Fibroblast of pulmonary artery (primary cell): ENCODE measurements at regions not wholly inside any gene's neighbourhood (a gene's known extent, or its start where the extent isn't known, plus 50 kb on each side); places are given as distances from the start of the nearest gene placed in this dataset.

ENCODE experiments used
- DNase-seq: peaks from one replicate; pipeline ENCODE4 v3.0.0-alpha.2; 2010; ENCODE audit warnings: low read depth
- H3K4me3 ChIP-seq: replicated peaks from 2 replicates; pipeline ENCODE4 v1.5.1; 2011; ENCODE audit warnings: low read depth, mild to moderate bottlenecking, control low read depth, low read length, moderate library complexity
- TF ChIP-seq, protein P1 (sequence below): IDR thresholded peaks from 2 replicates; pipeline ENCODE4 v1.5.1; 2011; ENCODE audit warnings: mild to moderate bottlenecking, control low read depth, low read length, inconsistent platforms; ENCODE audit errors: missing control alignments

DNA sequence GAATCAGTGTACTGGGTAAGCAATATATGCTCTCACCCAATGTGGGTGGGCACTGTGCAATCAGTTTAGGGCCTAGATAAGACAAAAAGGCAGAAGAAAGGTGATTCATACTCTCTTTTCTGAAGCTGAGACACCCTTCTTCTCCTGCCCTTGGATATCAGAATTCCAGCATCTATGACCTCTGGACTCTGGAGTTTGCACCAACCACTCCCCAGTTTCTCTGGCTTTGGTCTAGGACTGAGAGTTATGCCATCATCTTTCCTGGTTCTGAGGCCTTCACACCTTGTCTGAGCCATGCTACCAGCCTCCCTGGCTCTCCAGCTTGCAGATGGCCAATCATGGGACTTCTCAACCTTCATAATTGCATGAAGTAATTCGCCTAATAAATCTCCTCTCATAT, 724.6 kb upstream of the TYRP1 start:
- TF ChIP-seq, protein P1, sequence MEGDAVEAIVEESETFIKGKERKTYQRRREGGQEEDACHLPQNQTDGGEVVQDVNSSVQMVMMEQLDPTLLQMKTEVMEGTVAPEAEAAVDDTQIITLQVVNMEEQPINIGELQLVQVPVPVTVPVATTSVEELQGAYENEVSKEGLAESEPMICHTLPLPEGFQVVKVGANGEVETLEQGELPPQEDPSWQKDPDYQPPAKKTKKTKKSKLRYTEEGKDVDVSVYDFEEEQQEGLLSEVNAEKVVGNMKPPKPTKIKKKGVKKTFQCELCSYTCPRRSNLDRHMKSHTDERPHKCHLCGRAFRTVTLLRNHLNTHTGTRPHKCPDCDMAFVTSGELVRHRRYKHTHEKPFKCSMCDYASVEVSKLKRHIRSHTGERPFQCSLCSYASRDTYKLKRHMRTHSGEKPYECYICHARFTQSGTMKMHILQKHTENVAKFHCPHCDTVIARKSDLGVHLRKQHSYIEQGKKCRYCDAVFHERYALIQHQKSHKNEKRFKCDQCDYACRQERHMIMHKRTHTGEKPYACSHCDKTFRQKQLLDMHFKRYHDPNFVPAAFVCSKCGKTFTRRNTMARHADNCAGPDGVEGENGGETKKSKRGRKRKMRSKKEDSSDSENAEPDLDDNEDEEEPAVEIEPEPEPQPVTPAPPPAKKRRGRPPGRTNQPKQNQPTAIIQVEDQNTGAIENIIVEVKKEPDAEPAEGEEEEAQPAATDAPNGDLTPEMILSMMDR: no peak
- no peak overlapping the region for H3K4me3 ChIP-seq
- no peak for DNase-seq

DNA sequence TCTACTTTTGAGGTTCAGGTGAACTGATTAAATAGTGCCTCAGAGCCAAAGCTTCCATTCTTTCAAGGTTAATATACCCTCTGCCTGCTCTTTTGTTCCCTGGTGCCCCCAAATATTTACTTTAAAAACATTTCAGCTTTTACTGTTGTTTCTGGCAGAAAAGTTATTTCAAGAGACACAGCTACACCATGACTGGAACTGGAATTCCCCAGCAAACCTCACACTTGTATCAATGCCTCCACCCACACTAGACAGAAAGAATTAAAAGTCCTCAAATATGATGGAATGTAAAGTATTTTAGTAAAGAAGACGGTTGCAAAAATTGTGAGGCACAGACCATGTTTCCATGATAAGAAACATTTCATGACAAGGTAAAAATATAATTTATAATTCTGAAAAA, 720.2 kb upstream of the TYRP1 start:
- peak; percentile 23 for DNase-seq
- no peak overlapping the region for H3K4me3 ChIP-seq
- TF ChIP-seq, protein P1: no peak

- TF ChIP-seq, protein P1: no peak
- DNase-seq: no peak
- no peak overlapping the region for H3K4me3 ChIP-seq
Observed at GRCh38 chr9:11973511-11973910, 719.7 kb upstream of the TYRP1 start.

GRCh38 chr9:11992866-11993265, 700.3 kb upstream of the TYRP1 start:
- no peak for DNase-seq
- TF ChIP-seq, protein P1: no peak
- no peak overlapping the region for H3K4me3 ChIP-seq

GRCh38 chr9:12014488-12014887, 678.7 kb upstream of the TYRP1 start:
- no peak overlapping the region for H3K4me3 ChIP-seq
- DNase-seq: peak; percentile 0
- TF ChIP-seq, protein P1: no peak

- H3K4me3 ChIP-seq: no peak overlapping the region
- TF ChIP-seq, protein P1: no peak
- no peak for DNase-seq
Observed at GRCh38 chr9:12054235-12054634, 639.0 kb upstream of the TYRP1 start.

- no peak overlapping the region for H3K4me3 ChIP-seq
- no peak for DNase-seq
- TF ChIP-seq, protein P1: no peak
Observed at GRCh38 chr9:12056874-12057273, 636.3 kb upstream of the TYRP1 start.
